ENCODE measurements at regions not wholly inside any gene's neighbourhood (a gene's known extent, or its start where the extent isn't known, plus 50 kb on each side); places are given as distances from the start of the nearest gene placed in this dataset.

- no peak for TF ChIP-seq CTCF (IDR thresholded peaks at IDR 0.05)
- no peak for TF ChIP-seq POLR2A (IDR thresholded peaks at IDR 0.05)
Measured at GRCh38 chr3:98712726-98713125, 50.4 kb upstream of the ST3GAL6 start.
